ENCODE measurements at regions not wholly inside any gene's neighbourhood (a gene's known extent, or its start where the extent isn't known, plus 50 kb on each side); places are given as distances from the start of the nearest gene placed in this dataset.

DNA sequence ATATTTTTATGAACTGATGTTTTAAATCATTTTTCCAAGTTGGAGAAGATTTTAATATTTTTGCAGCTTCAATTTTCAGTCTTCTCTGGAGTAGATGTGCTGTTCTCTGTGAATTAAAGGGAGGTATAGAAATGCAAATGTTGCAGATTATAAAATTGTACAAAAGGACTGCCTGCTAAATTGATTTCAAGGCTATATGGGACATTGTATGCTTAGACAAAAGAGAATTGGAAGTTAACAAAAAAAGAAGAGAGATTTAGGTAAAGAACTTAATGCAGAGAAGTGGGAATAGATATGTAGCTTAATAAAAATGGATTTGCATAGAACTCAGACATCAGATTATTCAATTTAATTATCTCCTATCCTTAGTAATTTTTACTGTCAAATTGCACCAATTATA lies 403.3 kb downstream of the ZIC3 start:
- no peak overlapping the region for H3K4me3 ChIP-seq (replicated peaks in 1 of 2; ENCODE audit: low read depth in 2 of 2, low read length in 2 of 2)
- TF ChIP-seq, protein P1, sequence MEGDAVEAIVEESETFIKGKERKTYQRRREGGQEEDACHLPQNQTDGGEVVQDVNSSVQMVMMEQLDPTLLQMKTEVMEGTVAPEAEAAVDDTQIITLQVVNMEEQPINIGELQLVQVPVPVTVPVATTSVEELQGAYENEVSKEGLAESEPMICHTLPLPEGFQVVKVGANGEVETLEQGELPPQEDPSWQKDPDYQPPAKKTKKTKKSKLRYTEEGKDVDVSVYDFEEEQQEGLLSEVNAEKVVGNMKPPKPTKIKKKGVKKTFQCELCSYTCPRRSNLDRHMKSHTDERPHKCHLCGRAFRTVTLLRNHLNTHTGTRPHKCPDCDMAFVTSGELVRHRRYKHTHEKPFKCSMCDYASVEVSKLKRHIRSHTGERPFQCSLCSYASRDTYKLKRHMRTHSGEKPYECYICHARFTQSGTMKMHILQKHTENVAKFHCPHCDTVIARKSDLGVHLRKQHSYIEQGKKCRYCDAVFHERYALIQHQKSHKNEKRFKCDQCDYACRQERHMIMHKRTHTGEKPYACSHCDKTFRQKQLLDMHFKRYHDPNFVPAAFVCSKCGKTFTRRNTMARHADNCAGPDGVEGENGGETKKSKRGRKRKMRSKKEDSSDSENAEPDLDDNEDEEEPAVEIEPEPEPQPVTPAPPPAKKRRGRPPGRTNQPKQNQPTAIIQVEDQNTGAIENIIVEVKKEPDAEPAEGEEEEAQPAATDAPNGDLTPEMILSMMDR (IDR thresholded peaks at IDR 0.05; ENCODE audit: low read depth, low read length), result no peak
- DNase-seq (ENCODE audit: low read depth in 2 of 2), result no peak

DNA sequence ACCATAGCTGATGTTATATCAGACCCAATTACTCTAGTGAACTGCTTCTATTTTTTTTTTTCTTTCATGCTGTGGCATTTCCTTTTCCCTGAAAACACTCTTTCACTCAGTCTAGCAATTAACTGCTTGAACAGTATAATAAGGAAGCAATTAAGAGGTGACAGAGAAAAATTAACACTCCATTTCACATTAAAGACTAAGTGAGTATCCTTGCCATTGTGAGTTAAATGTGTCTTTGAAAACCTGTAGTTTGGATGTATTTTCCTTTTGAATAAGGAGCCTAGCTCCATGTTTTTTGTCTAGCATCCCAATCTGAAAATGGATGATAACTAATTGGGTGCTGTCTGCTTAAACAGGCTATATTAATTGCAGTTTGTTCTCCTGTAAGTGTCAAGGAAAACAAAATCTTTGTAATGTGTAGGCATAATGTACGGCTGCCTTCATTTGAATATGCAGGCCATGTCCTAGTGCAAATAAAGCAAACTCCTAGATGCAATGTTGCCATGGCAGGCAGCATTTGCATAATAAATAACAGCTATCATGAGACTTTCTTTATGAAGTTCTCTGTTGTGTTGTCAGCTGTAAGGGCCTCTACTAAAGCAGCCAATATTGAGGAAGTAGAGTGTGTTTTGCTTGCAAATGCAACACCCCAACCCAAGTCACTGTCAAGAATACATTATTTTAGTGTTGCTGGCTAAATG lies 416.7 kb downstream of the ZIC3 start:
- no peak for DNase-seq (ENCODE audit: low read depth in 2 of 2)
- TF ChIP-seq, protein P1 (IDR thresholded peaks at IDR 0.05; ENCODE audit: low read depth, low read length), result no peak
- H3K4me3 ChIP-seq (replicated peaks in 1 of 2; ENCODE audit: low read depth in 2 of 2, low read length in 2 of 2), result no peak overlapping the region

DNA sequence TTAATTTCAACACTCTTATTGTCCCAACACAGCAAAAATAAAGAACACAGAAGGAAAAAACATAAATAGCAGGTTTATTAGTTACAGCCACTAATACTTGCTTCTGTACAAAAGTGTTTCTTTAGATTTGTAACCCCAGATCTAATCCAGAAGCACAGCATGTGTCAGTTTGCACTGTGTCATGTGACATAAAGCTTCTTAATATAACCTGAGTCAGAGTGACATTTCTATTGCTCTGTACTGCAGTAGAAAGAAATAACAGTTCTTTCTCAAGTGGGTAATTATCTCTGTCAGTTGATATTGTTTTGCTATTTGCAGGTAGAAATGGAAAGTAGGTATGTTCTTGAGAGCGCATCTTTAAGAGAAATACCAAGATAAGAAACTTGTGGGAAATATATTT lies 422.5 kb downstream of the ZIC3 start:
- no peak for DNase-seq (ENCODE audit: low read depth in 2 of 2)
- TF ChIP-seq, protein P1 (IDR thresholded peaks at IDR 0.05; ENCODE audit: low read depth, low read length), result no peak
- H3K4me3 ChIP-seq (replicated peaks in 1 of 2; ENCODE audit: low read depth in 2 of 2, low read length in 2 of 2), result no peak overlapping the region

DNA sequence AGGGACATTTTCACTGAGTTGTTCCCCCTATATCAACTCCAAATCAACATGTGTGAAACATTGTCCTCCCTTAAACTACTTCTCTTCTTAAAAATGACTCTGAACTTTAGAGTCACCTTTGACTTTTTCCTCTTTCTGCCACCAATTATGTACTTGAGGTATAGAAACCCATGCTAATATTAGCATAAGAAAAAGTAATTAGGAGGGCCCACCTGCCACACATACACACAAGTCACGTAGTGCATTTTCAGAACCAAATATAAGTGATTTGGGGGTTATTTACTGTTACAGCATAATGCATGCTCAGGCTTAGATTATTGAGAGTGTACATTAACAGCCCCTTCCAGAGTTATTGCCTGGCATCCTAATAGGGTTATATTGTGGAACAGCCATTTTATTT lies 432.7 kb downstream of the ZIC3 start:
- no peak for DNase-seq (ENCODE audit: low read depth in 2 of 2)
- H3K4me3 ChIP-seq (replicated peaks in 1 of 2; ENCODE audit: low read depth in 2 of 2, low read length in 2 of 2), result no peak overlapping the region
- TF ChIP-seq, protein P1 (IDR thresholded peaks at IDR 0.05; ENCODE audit: low read depth, low read length), result no peak

DNA sequence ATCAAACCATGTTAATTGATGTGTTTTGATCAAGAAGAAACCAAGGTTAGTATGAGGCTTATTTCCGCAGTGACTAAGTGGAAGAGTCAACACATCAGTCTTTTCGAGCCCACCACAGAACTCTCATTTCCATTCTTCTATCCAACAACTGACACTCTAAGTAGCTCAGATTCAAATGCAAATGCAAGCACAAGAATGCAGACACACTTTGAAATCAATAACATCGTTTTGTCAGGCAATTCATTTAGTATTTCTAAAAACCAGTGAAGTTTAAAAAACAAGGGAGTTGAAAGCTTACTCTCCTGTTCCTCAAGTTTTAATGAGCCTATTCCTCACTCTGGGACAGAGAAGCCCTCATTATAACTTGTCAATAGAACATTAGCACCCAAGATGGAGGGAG lies 433.1 kb downstream of the ZIC3 start:
- DNase-seq (ENCODE audit: low read depth in 2 of 2), result no peak

DNA sequence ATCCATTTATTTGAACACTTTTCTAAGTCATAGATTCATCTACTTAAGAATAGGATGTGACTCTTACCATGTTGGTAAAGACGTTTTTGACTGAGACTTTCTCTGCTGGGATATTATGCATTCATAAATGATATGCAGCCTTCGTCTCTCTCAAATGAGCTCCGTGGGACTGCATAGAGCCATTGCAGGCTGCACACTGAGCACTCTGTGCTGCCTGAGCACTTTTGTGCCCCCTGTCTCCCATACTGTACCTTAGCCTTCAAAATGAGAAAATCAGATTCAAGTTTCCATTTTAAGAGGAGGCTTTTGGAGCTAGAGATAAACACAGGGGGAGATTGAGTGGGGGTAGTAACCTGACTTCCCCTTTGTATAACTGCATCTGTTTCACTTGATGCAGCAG lies 433.6 kb downstream of the ZIC3 start:
- TF ChIP-seq, protein P1 (IDR thresholded peaks at IDR 0.05; ENCODE audit: low read depth, low read length), result no peak
- no peak overlapping the region for H3K4me3 ChIP-seq (replicated peaks in 1 of 2; ENCODE audit: low read depth in 2 of 2, low read length in 2 of 2)
- DNase-seq (ENCODE audit: low read depth in 2 of 2), result no peak

More for the DNA sequence above, 433.1 kb downstream of the ZIC3 start:
- TF ChIP-seq, protein P1 (IDR thresholded peaks at IDR 0.05; ENCODE audit: low read depth, low read length), result no peak
- H3K4me3 ChIP-seq (replicated peaks in 1 of 2; ENCODE audit: low read depth in 2 of 2, low read length in 2 of 2), result no peak overlapping the region

DNA sequence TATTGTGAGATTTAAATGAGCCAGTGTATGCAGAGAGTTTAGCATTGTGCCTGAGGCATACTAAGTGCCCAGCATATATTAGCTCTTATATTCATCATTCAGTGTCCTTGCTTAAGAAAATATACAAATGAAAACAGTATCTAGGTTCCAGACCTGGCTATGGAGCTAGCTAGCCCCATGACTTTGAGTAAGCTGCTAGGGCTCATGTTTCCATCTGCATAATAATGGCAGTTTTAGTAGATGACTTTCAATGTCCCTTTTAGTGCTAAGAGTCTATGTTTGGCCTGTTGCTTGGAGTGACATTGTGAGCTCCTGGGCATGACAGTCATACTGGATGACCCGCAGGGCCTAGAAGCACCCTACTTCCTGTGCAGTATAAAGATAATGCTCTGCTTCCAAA lies 435.3 kb downstream of the ZIC3 start:
- TF ChIP-seq, protein P1 (IDR thresholded peaks at IDR 0.05; ENCODE audit: low read depth, low read length), result no peak
- no peak for DNase-seq (ENCODE audit: low read depth in 2 of 2)

More for the DNA sequence above, 435.3 kb downstream of the ZIC3 start:
- no peak overlapping the region for H3K4me3 ChIP-seq (replicated peaks in 1 of 2; ENCODE audit: low read depth in 2 of 2, low read length in 2 of 2)
